Activated T-helper 9 cell treated with anti-CD3 and anti-CD28 coated beads, Interleukin-2, amount 50 U/mL, for 16 hours (primary cell): ENCODE measurements at regions not wholly inside any gene's neighbourhood (a gene's known extent, or its start where the extent isn't known, plus 50 kb on each side); places are given as distances from the start of the nearest gene placed in this dataset.

ENCODE experiments used
- DNase-seq: peaks from one replicate; pipeline ENCODE4 v3.0.0-alpha.2; 2020; ENCODE audit warnings: low read depth

GRCh38 chr3:23062582-23062981 lies 140.5 kb upstream of the UBE2E2 start:
- DNase-seq: no peak

- no peak for DNase-seq
These were observed 140.1 kb upstream of the UBE2E2 start for GRCh38 chr3:23062982-23063381.

- no peak for DNase-seq
These were observed 136.0 kb upstream of the UBE2E2 start for GRCh38 chr3:23067116-23067515.

- DNase-seq: no peak
These were observed 135.0 kb upstream of the UBE2E2 start for GRCh38 chr3:23068016-23068728.

GRCh38 chr3:23071296-23071695 lies 131.8 kb upstream of the UBE2E2 start:
- no peak for DNase-seq

GRCh38 chr3:23071758-23072157 lies 131.4 kb upstream of the UBE2E2 start:
- no peak for DNase-seq

GRCh38 chr3:23072693-23073092 lies 130.4 kb upstream of the UBE2E2 start:
- no peak for DNase-seq

- DNase-seq: no peak
These were observed 129.3 kb upstream of the UBE2E2 start for GRCh38 chr3:23073724-23074305.

GRCh38 chr3:23075496-23075895 lies 127.6 kb upstream of the UBE2E2 start:
- no peak for DNase-seq

GRCh38 chr3:23076437-23076836 lies 126.7 kb upstream of the UBE2E2 start:
- no peak for DNase-seq

GRCh38 chr3:23077126-23077525 lies 126.0 kb upstream of the UBE2E2 start:
- no peak for DNase-seq

- no peak for DNase-seq
These were observed 124.4 kb upstream of the UBE2E2 start for GRCh38 chr3:23078735-23079134.

- DNase-seq: no peak
These were observed 123.2 kb upstream of the UBE2E2 start for GRCh38 chr3:23079976-23080375.

- DNase-seq: no peak
These were observed 119.4 kb upstream of the UBE2E2 start for GRCh38 chr3:23083701-23084100.

- DNase-seq: no peak
These were observed 118.8 kb upstream of the UBE2E2 start for GRCh38 chr3:23084367-23084766.

GRCh38 chr3:23085261-23085660 lies 117.9 kb upstream of the UBE2E2 start:
- no peak for DNase-seq

- DNase-seq: no peak
These were observed 116.8 kb upstream of the UBE2E2 start for GRCh38 chr3:23086331-23086730.

GRCh38 chr3:23086831-23087230 lies 116.3 kb upstream of the UBE2E2 start:
- DNase-seq: no peak

GRCh38 chr3:23094412-23094811 lies 108.7 kb upstream of the UBE2E2 start:
- DNase-seq: no peak

GRCh38 chr3:23094890-23095462 lies 108.2 kb upstream of the UBE2E2 start:
- DNase-seq: no peak

- DNase-seq: no peak
These were observed 107.1 kb upstream of the UBE2E2 start for GRCh38 chr3:23096041-23096440.

- no peak for DNase-seq
These were observed 104.1 kb upstream of the UBE2E2 start for GRCh38 chr3:23099021-23099420.

- DNase-seq: no peak
These were observed 103.5 kb upstream of the UBE2E2 start for GRCh38 chr3:23099677-23100076.

GRCh38 chr3:23100106-23100505 lies 103.0 kb upstream of the UBE2E2 start:
- DNase-seq: no peak
